22Rv1 (cell line): ENCODE measurements at regions not wholly inside any gene's neighbourhood (a gene's known extent, or its start where the extent isn't known, plus 50 kb on each side); places are given as distances from the start of the nearest gene placed in this dataset.

ENCODE experiments used
- H3K27ac ChIP-seq: fragments of 450-650 bp; 2 replicates; pipeline ENCODE4 v1.5.1; 2017
- ZFX ChIP-seq: fragments of 450-650 bp; IDR thresholded peaks from 2 replicates; pipeline ENCODE4 v1.6.1; 2017; ENCODE audit warnings: antibody characterized with exemption, borderline replicate concordance
- TF ChIP-seq, protein P1 (sequence below): fragments of 450-650 bp; IDR thresholded peaks from 2 replicates; pipeline ENCODE4 v1.5.1; 2017; ENCODE audit warnings: mild to moderate bottlenecking

DNA sequence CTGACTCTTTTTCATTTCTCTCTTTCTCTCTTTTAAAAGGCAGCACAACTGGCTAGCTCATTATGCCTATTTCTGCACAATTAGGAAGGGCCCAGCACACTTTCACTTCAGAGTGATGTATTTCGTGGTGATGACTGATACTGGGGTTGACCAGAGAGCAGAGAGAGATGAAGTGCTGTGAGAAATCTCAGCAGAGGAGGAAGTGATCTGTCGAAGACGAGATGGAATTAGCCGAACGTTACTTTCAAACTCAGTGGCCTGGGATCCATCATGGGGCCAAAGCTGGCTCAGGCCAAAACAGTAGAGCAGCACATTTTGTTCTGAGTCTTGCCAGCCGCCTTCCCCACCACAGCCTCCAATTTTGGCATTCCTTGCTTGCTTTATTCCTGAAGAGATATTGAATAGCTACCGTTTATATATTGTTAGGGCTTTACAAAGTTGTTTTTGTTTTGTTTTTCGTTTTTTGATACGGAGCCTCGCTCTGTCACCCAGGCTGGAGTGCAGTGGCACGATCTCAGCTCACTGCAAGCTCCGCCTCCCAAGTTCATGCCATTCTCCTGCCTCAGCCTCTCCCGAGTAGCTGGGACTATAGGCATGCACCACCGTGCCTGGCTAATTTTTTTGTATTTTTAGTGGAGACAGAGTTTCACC is 213.2 kb upstream of the ECI2 start:
- TF ChIP-seq ZFX: no peak
- TF ChIP-seq, protein P1, sequence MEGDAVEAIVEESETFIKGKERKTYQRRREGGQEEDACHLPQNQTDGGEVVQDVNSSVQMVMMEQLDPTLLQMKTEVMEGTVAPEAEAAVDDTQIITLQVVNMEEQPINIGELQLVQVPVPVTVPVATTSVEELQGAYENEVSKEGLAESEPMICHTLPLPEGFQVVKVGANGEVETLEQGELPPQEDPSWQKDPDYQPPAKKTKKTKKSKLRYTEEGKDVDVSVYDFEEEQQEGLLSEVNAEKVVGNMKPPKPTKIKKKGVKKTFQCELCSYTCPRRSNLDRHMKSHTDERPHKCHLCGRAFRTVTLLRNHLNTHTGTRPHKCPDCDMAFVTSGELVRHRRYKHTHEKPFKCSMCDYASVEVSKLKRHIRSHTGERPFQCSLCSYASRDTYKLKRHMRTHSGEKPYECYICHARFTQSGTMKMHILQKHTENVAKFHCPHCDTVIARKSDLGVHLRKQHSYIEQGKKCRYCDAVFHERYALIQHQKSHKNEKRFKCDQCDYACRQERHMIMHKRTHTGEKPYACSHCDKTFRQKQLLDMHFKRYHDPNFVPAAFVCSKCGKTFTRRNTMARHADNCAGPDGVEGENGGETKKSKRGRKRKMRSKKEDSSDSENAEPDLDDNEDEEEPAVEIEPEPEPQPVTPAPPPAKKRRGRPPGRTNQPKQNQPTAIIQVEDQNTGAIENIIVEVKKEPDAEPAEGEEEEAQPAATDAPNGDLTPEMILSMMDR: no peak
- H3K27ac ChIP-seq: no peak overlapping the region

- no peak overlapping the region for H3K27ac ChIP-seq
- TF ChIP-seq, protein P1: no peak
- TF ChIP-seq ZFX: no peak
These were observed 212.5 kb upstream of the ECI2 start for GRCh38 chr6:4347877-4348276.

DNA sequence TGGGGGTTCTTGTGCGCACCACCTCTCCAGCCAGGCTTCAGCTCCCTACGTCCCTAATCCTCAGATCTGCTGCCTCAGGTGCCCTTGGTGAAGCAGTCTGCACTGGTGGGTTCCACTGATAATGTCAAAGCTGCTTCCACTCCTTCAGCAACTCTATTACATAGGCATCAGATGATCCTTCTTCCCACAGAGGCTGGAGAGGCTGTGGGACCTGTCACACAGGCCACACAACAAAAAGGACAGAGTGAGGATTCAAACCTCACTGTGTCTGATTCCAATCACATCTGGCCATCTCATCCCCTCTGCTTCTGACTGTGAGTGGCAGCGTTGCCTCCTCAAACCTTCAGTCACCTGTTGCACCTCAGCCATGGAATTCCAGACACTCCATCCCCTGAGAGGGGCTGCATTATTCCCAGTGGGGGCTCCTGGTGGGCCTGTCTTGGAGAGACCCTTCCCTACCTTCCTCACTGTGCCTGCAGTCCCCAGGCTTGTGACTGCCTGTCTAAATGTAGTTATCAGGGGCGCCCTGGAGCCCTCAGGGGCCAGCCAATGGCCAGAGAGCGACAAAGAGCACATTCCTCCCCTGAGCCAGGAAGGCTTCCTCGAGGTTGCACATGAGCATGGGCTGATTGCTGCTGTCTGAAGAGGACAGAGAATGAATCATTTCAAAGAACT is 211.4 kb upstream of the ECI2 start:
- H3K27ac ChIP-seq: no peak overlapping the region
- no peak for TF ChIP-seq ZFX
- TF ChIP-seq, protein P1: no peak

GRCh38 chr6:4345543-4345942 is 210.2 kb upstream of the ECI2 start:
- TF ChIP-seq, protein P1: no peak
- TF ChIP-seq ZFX: no peak

DNA sequence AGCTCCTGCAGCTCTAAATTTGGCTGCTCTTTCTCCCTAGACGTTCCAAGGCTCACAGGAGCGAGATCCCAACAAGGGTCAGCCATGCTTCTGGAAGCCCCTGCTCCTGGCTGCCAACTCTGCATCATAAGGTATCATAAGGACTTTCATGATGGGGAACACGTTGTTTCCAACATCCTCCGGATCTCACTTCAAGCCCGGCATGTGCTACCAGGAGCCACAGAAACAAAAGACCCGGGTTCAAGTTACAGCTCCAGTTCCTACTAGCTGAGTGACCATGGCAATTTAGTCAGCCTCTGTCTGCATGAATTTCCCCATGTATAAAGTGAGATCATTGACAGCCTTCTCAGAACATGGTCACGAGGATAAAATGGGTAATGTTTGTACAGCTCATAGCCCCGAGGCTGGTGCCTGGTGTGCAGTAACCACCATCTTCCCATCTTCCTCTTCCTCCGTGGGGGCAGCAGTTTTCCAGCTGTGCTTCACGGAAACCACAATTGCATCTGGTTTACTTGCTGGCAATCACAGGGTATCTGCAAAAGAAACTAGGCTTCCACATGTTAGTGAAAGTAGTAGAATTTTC is 209.0 kb upstream of the ECI2 start:
- no peak for TF ChIP-seq ZFX
- TF ChIP-seq, protein P1: no peak
- H3K27ac ChIP-seq: no peak overlapping the region

More at GRCh38 chr6:4345543-4345942, 210.2 kb upstream of the ECI2 start:
- no peak overlapping the region for H3K27ac ChIP-seq

DNA sequence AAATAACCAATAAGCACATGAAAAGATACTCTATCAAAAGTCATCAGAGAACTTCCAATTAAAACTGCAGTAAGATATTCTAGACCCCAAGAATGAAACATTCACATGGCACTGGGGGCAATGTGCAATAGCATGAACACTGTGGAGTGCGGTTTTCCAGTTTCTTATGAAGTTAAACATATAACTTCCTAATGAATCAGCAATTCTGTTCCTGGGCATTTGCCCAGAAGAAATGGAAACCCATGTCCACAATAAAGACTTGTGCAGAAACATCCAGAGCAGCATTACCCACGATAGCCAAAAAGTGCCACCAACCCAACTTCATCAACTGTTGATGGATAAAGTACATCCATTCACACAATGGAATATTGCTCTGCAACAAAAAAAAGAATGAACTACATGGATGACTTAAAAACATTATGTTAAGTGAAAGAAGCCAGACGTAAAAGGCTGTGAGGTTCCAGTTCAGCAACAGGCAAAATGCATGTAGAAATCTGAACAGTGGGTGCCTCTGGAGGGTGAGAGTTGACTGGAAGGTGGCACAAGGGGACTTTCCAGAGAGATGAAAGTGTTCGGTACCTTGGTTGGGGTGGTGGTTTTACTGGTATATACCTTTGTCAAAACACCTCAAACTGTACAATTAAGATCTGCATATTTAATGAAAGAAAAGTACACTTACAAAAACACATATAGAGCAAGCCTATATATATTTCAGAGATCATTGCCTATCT is 207.2 kb upstream of the ECI2 start:
- H3K27ac ChIP-seq: no peak overlapping the region
- no peak for TF ChIP-seq ZFX
- TF ChIP-seq, protein P1: no peak
